ENCODE measurements at regions not wholly inside any gene's neighbourhood (a gene's known extent, or its start where the extent isn't known, plus 50 kb on each side); places are given as distances from the start of the nearest gene placed in this dataset.

GRCh38 chr18:60249388-60249787 is 123.2 kb downstream of the MC4R start:
- TF ChIP-seq CTCF (conservative IDR thresholded peaks at IDR 0.05; ENCODE audit: low read depth, low read length), result no peak
- TF ChIP-seq EZH2 (IDR thresholded peaks at IDR 0.05; ENCODE audit: borderline replicate concordance, low read depth, low read length, poor library complexity, severe bottlenecking), result no peak
- Histone ChIP-seq H3K36me3 (ENCODE audit: insufficient read depth, low read length, poor library complexity, severe bottlenecking) (no peaks in the 10 kb centered on the region), H3K4me3 (ENCODE audit: low read depth, low read length, poor library complexity, severe bottlenecking) (no peak overlapping the region), H3K9me3 (ENCODE audit: low read depth, low read length, poor library complexity, severe bottlenecking) (no peaks in the 10 kb centered on the region), H3K27ac (ENCODE audit: low read depth, low read length, poor library complexity, severe bottlenecking) (no peak overlapping the region), H3K4me1 (ENCODE audit: insufficient read depth, low read length, poor library complexity, severe bottlenecking) (no peaks in the 10 kb centered on the region), H3K27me3 (replicated peaks; ENCODE audit: insufficient read depth, low read depth, low read length, poor library complexity) (no peaks in the 10 kb centered on the region)
- no peak for DNase-seq (ENCODE audit: low spot score)
- CTCF ChIA-PET, result no interaction called here
- no TSS peak for BruUV-seq (replicated peaks)
- POLR2A ChIA-PET (ENCODE audit: low non-redundant PET), result no interaction called here
- intact Hi-C loops (cut with micrococcal nuclease; ENCODE audit: unreplicated experiment), result no loop called here

DNA sequence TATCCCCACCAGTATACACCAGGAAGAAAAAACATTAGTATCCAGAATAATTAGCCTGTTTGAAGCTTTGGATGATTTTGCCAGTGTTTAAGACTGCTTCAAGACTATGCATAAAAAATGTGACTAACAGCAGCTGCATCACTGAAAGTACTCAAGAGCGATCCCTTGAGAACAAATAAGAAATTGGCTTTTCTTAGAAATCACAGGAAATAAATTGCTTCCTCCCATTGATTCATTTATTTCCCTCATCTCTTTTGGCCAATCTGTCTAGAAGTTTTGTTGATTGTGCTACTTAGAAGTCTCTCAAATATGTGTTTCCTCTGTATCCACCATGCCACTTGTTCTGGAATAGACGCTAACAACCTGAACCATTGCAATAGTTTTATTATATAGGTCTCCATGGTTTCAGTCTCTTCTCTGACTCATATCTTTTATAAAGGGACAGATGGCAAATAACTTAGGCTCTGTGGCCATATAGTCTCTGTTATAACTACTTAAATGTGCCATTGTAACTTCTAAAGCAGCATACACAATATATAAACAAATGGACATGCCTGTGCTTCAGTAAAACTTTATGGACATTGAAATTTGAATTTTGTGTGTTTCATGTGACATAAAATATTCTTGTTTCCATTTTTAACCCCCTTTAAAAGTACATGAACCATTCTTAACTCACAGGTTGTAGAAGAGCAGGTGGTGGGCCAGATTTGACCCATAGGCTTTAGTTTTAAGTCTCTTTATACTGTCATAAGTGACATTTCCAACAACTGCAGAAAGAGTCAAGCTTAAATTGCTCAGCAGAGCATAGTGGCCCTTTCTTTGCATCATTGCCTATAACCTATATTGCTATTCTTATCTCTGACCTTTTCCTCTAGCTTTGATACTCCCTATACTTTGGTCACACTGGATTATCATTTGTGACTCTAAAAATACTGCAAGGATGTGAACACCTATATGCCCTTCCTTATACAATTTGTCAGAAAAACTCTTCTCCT is 123.9 kb downstream of the MC4R start:
- peak; percentile 18 for DNase-seq (ENCODE audit: low spot score)
- Histone ChIP-seq H3K36me3 (ENCODE audit: insufficient read depth, low read length, poor library complexity, severe bottlenecking) (no peaks in the 10 kb centered on the region), H3K27ac (ENCODE audit: low read depth, low read length, poor library complexity, severe bottlenecking) (no peak overlapping the region), H3K4me1 (ENCODE audit: insufficient read depth, low read length, poor library complexity, severe bottlenecking) (no peaks in the 10 kb centered on the region), H3K4me3 (ENCODE audit: low read depth, low read length, poor library complexity, severe bottlenecking) (no peak overlapping the region), H3K9me3 (ENCODE audit: low read depth, low read length, poor library complexity, severe bottlenecking) (no peaks in the 10 kb centered on the region), H3K27me3 (replicated peaks; ENCODE audit: insufficient read depth, low read depth, low read length, poor library complexity) (no peaks in the 10 kb centered on the region)
- TF ChIP-seq CTCF (conservative IDR thresholded peaks at IDR 0.05; ENCODE audit: low read depth, low read length), result no peak
- no peak for TF ChIP-seq EZH2 (IDR thresholded peaks at IDR 0.05; ENCODE audit: borderline replicate concordance, low read depth, low read length, poor library complexity, severe bottlenecking)
- ChIA-PET POLR2A (ENCODE audit: low non-redundant PET) (no interaction called here), CTCF (no interaction called here)
- intact Hi-C loops (cut with micrococcal nuclease; ENCODE audit: unreplicated experiment), result no loop called here
- no TSS peak for BruUV-seq (replicated peaks)

DNA sequence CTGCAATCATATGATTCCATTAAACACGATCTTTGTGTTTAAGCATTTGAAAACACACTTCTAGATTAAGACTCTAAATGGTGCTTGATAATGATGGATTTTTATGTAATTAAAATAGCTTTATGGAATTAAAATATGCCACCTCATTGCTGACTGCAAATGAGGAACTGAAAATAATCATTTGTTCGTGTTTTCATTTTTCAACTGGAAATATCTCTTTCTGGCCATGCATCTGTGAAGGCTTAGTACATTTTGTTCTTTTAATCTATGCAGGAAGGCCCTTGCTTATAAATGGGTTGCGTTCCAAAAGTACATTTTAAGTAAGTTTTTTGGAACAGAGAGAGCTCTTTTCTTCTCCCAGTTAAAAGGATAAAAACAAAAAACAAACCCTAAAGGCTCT is 125.5 kb downstream of the MC4R start:
- H3K9me3 ChIP-seq (ENCODE audit: low read depth, low read length, poor library complexity, severe bottlenecking), result no peaks in the 10 kb centered on the region
- no peak for DNase-seq (ENCODE audit: low spot score)
- POLR2A ChIA-PET (ENCODE audit: low non-redundant PET), result no interaction called here
- TF ChIP-seq CTCF (conservative IDR thresholded peaks at IDR 0.05; ENCODE audit: low read depth, low read length) (no peak), EZH2 (IDR thresholded peaks at IDR 0.05; ENCODE audit: borderline replicate concordance, low read depth, low read length, poor library complexity, severe bottlenecking) (no peak)
- no peak overlapping the region for H3K27ac ChIP-seq (ENCODE audit: low read depth, low read length, poor library complexity, severe bottlenecking)
- CTCF ChIA-PET, result no interaction called here
- H3K36me3 ChIP-seq (ENCODE audit: insufficient read depth, low read length, poor library complexity, severe bottlenecking), result no peaks in the 10 kb centered on the region
- H3K4me1 ChIP-seq (ENCODE audit: insufficient read depth, low read length, poor library complexity, severe bottlenecking), result no peaks in the 10 kb centered on the region
- no peaks in the 10 kb centered on the region for H3K27me3 ChIP-seq (replicated peaks; ENCODE audit: insufficient read depth, low read depth, low read length, poor library complexity)
- intact Hi-C loops (cut with micrococcal nuclease; ENCODE audit: unreplicated experiment), result no loop called here
- H3K4me3 ChIP-seq (ENCODE audit: low read depth, low read length, poor library complexity, severe bottlenecking), result no peak overlapping the region
- no TSS peak for BruUV-seq (replicated peaks)

All from A673 (cell line).